ENCODE measurements at regions not wholly inside any gene's neighbourhood (a gene's known extent, or its start where the extent isn't known, plus 50 kb on each side); places are given as distances from the start of the nearest gene placed in this dataset.

DNA sequence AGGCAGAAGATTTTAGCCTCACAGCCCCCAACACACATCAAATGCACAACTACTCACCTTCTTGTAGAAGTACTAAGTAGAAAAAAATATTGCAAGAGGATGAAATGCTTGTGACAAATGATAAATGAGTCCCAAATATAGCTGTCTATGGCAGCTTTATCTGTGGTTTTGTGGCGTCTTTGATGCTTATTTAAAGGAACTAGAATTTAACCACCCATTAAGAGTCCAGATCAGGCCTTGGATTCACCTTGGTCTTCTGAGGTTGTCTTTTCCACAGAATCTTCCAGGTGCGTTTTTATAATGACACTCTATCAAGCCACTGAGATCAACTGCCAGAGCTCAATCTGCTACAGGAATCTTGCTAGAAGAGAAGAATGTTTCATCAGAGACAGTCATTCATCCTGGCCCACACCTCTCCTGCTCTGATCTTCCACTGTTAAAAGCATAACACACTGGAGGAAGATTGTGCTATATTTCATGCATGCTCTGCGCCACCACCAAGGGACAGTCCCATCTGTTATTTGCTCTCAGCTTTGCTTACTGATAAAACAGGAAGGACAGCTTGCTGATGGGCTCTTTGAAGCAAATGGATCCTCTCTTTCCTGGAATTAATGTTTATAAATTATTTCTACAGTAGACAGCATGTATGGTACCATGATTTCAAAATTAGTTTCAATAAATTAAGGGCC, 144.1 kb downstream of the SLC7A11 start:
- TF ChIP-seq CTCF (IDR thresholded peaks at IDR 0.05; ENCODE audit: insufficient read depth, low read length), result no peak
- TF ChIP-seq SPI1 (IDR thresholded peaks at IDR 0.05; ENCODE audit: borderline replicate concordance, low read depth), result no peak
- TF ChIP-seq GABPA (IDR thresholded peaks at IDR 0.05; ENCODE audit: low read depth), result no peak
- TF ChIP-seq, protein P1, sequence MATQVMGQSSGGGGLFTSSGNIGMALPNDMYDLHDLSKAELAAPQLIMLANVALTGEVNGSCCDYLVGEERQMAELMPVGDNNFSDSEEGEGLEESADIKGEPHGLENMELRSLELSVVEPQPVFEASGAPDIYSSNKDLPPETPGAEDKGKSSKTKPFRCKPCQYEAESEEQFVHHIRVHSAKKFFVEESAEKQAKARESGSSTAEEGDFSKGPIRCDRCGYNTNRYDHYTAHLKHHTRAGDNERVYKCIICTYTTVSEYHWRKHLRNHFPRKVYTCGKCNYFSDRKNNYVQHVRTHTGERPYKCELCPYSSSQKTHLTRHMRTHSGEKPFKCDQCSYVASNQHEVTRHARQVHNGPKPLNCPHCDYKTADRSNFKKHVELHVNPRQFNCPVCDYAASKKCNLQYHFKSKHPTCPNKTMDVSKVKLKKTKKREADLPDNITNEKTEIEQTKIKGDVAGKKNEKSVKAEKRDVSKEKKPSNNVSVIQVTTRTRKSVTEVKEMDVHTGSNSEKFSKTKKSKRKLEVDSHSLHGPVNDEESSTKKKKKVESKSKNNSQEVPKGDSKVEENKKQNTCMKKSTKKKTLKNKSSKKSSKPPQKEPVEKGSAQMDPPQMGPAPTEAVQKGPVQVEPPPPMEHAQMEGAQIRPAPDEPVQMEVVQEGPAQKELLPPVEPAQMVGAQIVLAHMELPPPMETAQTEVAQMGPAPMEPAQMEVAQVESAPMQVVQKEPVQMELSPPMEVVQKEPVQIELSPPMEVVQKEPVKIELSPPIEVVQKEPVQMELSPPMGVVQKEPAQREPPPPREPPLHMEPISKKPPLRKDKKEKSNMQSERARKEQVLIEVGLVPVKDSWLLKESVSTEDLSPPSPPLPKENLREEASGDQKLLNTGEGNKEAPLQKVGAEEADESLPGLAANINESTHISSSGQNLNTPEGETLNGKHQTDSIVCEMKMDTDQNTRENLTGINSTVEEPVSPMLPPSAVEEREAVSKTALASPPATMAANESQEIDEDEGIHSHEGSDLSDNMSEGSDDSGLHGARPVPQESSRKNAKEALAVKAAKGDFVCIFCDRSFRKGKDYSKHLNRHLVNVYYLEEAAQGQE (IDR thresholded peaks at IDR 0.05; ENCODE audit: insufficient replicate concordance, low read depth), result no peak
- no peak for TF ChIP-seq POLR2AphosphoS5 (IDR thresholded peaks at IDR 0.05; ENCODE audit: low read depth)
- no peak for DNase-seq (ENCODE audit: low read depth in 1 of 2, low spot score in 1 of 2)
- Histone ChIP-seq H3K27ac (replicated peaks) (no peak overlapping the region), H3K4me3 (replicated peaks; ENCODE audit: insufficient read depth, low read length) (no peak overlapping the region), H3K27me3 (ENCODE audit: insufficient read depth, poor library complexity, severe bottlenecking) (peaks cover 2% of the 10 kb centered on the region)

GRCh38 chr4:138096384-138097062, 145.6 kb downstream of the SLC7A11 start:
- no peak for TF ChIP-seq POLR2AphosphoS5 (IDR thresholded peaks at IDR 0.05; ENCODE audit: low read depth)
- TF ChIP-seq GABPA (IDR thresholded peaks at IDR 0.05; ENCODE audit: low read depth), result no peak
- TF ChIP-seq, protein P1 (IDR thresholded peaks at IDR 0.05; ENCODE audit: insufficient replicate concordance, low read depth), result no peak
- no peak for TF ChIP-seq SPI1 (IDR thresholded peaks at IDR 0.05; ENCODE audit: borderline replicate concordance, low read depth)
- TF ChIP-seq CTCF (IDR thresholded peaks at IDR 0.05; ENCODE audit: insufficient read depth, low read length), result no peak
- no peak for DNase-seq (ENCODE audit: low read depth in 1 of 2, low spot score in 1 of 2)
- peaks cover 2% of the 10 kb centered on the region for H3K27me3 ChIP-seq (ENCODE audit: insufficient read depth, poor library complexity, severe bottlenecking)
- no peak overlapping the region for H3K27ac ChIP-seq (replicated peaks)
- no peak overlapping the region for H3K4me3 ChIP-seq (replicated peaks; ENCODE audit: insufficient read depth, low read length)

DNA sequence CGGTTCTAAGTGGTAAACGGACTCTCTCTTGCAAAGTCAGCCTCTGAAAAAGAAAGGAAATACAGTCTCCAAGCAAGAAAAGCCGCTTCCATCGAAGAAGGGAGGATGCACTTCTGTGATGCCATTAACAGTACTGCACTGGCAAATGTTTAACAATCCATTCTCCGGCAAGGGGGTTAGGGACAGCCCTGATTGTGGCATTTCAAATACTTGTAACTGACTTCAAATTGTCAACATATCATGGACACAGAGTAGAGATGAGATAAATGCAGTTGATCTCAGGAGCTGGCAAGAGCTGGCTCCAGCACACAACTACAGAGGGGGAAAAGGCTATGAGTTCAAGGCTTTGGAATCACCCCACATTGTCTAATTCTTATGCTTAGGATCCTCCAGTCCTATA, 146.8 kb downstream of the SLC7A11 start:
- no peak for DNase-seq (ENCODE audit: low read depth in 1 of 2, low spot score in 1 of 2)
- Histone ChIP-seq H3K4me3 (replicated peaks; ENCODE audit: insufficient read depth, low read length) (no peak overlapping the region), H3K27me3 (ENCODE audit: insufficient read depth, poor library complexity, severe bottlenecking) (peaks cover 2% of the 10 kb centered on the region), H3K27ac (replicated peaks) (no peak overlapping the region)
- TF ChIP-seq, protein P1 (IDR thresholded peaks at IDR 0.05; ENCODE audit: insufficient replicate concordance, low read depth), result no peak
- TF ChIP-seq GABPA (IDR thresholded peaks at IDR 0.05; ENCODE audit: low read depth), result no peak
- TF ChIP-seq POLR2AphosphoS5 (IDR thresholded peaks at IDR 0.05; ENCODE audit: low read depth), result no peak
- no peak for TF ChIP-seq CTCF (IDR thresholded peaks at IDR 0.05; ENCODE audit: insufficient read depth, low read length)
- no peak for TF ChIP-seq SPI1 (IDR thresholded peaks at IDR 0.05; ENCODE audit: borderline replicate concordance, low read depth)
